ENCODE measurements at regions not wholly inside any gene's neighbourhood (a gene's known extent, or its start where the extent isn't known, plus 50 kb on each side); places are given as distances from the start of the nearest gene placed in this dataset.

DNA sequence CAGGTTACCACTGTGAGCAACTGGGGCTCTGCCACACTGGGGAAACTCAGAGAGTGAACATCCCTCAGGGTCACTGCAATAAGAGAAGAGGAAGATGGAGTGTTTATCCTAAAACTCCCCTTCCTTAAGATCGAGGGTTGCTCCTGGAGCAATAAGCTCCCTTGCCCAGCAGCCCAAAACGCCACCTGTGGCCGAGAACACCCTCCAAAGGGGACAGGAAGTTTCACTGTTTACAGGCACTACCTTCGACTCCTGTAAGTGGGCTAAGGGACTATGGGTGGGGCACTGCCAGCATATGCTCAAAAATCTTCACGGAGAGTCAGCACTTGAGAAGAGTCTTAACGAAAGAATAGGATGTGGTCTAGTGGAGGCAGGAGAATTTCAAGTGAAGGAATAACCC, 132.5 kb downstream of the FAXC start:
- intact Hi-C loops (cut with micrococcal nuclease) = no loop called here
- no TSS peak for BruUV-seq (replicated peaks)

DNA sequence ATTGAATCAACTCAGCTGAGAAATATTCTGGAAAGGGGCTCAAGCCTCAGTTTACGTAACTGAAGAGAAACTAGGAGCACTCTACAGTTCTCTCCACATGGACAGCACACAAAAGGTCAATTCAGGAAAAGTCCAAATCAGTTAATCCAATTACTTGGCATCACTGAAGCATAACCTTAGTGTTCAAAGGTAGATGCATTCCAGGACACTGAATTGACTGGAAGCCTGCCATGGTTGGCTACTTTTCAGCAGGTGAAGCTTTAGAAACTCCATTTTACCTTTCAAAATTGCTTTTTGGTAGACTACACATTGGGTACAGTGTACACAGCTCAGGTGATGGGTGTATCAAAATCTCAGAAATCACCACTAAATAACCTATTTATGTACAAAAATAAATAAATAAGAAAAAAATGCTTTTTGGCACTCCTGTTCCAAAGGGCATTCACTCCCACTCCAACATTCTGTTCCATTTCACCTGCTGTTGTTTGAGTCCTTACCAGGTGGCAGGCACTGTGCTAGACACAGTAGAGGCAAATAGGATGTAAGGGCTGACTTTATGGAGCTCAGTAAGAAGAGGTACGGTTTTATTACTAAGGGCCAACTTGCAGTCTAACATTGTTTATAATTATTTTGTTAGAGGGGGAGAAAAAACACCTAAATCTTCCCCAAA, 153.4 kb downstream of the FAXC start:
- no peak overlapping the region for H3K9ac ChIP-seq (ENCODE audit: low read length)
- no peaks in the 10 kb centered on the region for H3K27me3 ChIP-seq (ENCODE audit: insufficient read depth, low read length)
- no peak overlapping the region for H3K4me2 ChIP-seq (ENCODE audit: low read length)
- no peaks in the 10 kb centered on the region for H3K9me2 ChIP-seq (ENCODE audit: insufficient read depth)
- CTCF ChIA-PET = no interaction called here
- intact Hi-C loops (cut with micrococcal nuclease) = no loop called here
- no peaks in the 10 kb centered on the region for H3K9me3 ChIP-seq (ENCODE audit: control insufficient read depth in 1 of 2, insufficient read depth in 1 of 2, low read depth in 1 of 2, low read length in 2 of 2)
- H3K4me1 ChIP-seq (ENCODE audit: control insufficient read depth in 1 of 2, insufficient read depth in 2 of 2, low read length in 2 of 2) = no peaks in the 10 kb centered on the region
- POLR2A ChIA-PET = no interaction called here
- RAD21 ChIA-PET (ENCODE audit: low non-redundant PET in 1 of 2, low total read pairs in 2 of 2, uncharacterized antibody in 2 of 2, unreplicated experiment in 2 of 2) = no interaction called here
- DNase-seq (ENCODE audit: low read depth, low spot score) (no peak), ATAC-seq (no peak)
- H3K79me2 ChIP-seq (ENCODE audit: insufficient read depth, low read length) = no peaks in the 10 kb centered on the region
- no peak overlapping the region for H3K4me3 ChIP-seq (replicated peaks in 1 of 2; ENCODE audit: low read depth in 1 of 2, low read length in 2 of 2)
- no peaks in the 10 kb centered on the region for H4K20me1 ChIP-seq (ENCODE audit: insufficient read depth)
- H2AFZ ChIP-seq (ENCODE audit: low read depth, low read length, poor library complexity, severe bottlenecking) = no peak overlapping the region
- no TSS peak for BruUV-seq (replicated peaks)
- H3K36me3 ChIP-seq (ENCODE audit: control insufficient read depth in 1 of 2, insufficient read depth in 2 of 2, low read length in 2 of 2) = no peaks in the 10 kb centered on the region
- H3K27ac ChIP-seq (ENCODE audit: low read depth, low read length) = no peak overlapping the region
- TF ChIP-seq RAD21 (IDR thresholded peaks at IDR 0.05; ENCODE audit: low read depth) (no peak), SIN3A (IDR thresholded peaks at IDR 0.05; ENCODE audit: low read depth) (no peak), EZH2phosphoT487 (IDR thresholded peaks at IDR 0.05; ENCODE audit: borderline replicate concordance) (no peak), FOSL1 (IDR thresholded peaks at IDR 0.05; ENCODE audit: low read depth) (no peak), SP1 (IDR thresholded peaks at IDR 0.05; ENCODE audit: low read depth) (no peak), ELF1 (IDR thresholded peaks at IDR 0.05; ENCODE audit: borderline replicate concordance, low read depth) (no peak), TCF7L2 (IDR thresholded peaks at IDR 0.05; ENCODE audit: borderline replicate concordance, extremely low read depth, insufficient read depth, insufficient read length) (no peak), JUND (IDR thresholded peaks at IDR 0.05) (no peak), CBX3 (IDR thresholded peaks at IDR 0.05; ENCODE audit: low read depth) (no peak), POLR2A (IDR thresholded peaks at IDR 0.05; ENCODE audit: borderline replicate concordance, extremely low read depth, insufficient read depth, insufficient read length) (no peak), EGR1 (IDR thresholded peaks at IDR 0.05; ENCODE audit: low read depth) (no peak)
- TF ChIP-seq, protein P1, sequence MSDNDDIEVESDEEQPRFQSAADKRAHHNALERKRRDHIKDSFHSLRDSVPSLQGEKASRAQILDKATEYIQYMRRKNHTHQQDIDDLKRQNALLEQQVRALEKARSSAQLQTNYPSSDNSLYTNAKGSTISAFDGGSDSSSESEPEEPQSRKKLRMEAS (IDR thresholded peaks at IDR 0.05) = no peak
- TF ChIP-seq, protein P2, sequence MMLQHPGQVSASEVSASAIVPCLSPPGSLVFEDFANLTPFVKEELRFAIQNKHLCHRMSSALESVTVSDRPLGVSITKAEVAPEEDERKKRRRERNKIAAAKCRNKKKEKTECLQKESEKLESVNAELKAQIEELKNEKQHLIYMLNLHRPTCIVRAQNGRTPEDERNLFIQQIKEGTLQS (IDR thresholded peaks at IDR 0.05) = no peak
- TF ChIP-seq, protein P3, sequence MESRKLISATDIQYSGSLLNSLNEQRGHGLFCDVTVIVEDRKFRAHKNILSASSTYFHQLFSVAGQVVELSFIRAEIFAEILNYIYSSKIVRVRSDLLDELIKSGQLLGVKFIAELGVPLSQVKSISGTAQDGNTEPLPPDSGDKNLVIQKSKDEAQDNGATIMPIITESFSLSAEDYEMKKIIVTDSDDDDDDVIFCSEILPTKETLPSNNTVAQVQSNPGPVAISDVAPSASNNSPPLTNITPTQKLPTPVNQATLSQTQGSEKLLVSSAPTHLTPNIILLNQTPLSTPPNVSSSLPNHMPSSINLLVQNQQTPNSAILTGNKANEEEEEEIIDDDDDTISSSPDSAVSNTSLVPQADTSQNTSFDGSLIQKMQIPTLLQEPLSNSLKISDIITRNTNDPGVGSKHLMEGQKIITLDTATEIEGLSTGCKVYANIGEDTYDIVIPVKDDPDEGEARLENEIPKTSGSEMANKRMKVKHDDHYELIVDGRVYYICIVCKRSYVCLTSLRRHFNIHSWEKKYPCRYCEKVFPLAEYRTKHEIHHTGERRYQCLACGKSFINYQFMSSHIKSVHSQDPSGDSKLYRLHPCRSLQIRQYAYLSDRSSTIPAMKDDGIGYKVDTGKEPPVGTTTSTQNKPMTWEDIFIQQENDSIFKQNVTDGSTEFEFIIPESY (IDR thresholded peaks at IDR 0.05; ENCODE audit: extremely low read depth, insufficient replicate concordance, low read length) = no peak

More for the DNA sequence above, 132.5 kb downstream of the FAXC start:
- DNase-seq (ENCODE audit: low read depth, low spot score) = no peak
- ChIA-PET RAD21 (ENCODE audit: low non-redundant PET in 1 of 2, low total read pairs in 2 of 2, uncharacterized antibody in 2 of 2, unreplicated experiment in 2 of 2) (no interaction called here), CTCF (no interaction called here), POLR2A (no interaction called here)
- Histone ChIP-seq H4K20me1 (ENCODE audit: insufficient read depth) (no peaks in the 10 kb centered on the region), H3K36me3 (ENCODE audit: control insufficient read depth in 1 of 2, insufficient read depth in 2 of 2, low read length in 2 of 2) (no peaks in the 10 kb centered on the region), H3K9ac (ENCODE audit: low read length) (no peak overlapping the region), H3K9me3 (ENCODE audit: control insufficient read depth in 1 of 2, insufficient read depth in 1 of 2, low read depth in 1 of 2, low read length in 2 of 2) (no peaks in the 10 kb centered on the region), H3K4me3 (replicated peaks in 1 of 2; ENCODE audit: low read depth in 1 of 2, low read length in 2 of 2) (no peak overlapping the region), H2AFZ (ENCODE audit: low read depth, low read length, poor library complexity, severe bottlenecking) (no peak overlapping the region), H3K27me3 (ENCODE audit: insufficient read depth, low read length) (no peaks in the 10 kb centered on the region), H3K4me2 (ENCODE audit: low read length) (peak overlapping the region; percentile 33), H3K4me1 (ENCODE audit: control insufficient read depth in 1 of 2, insufficient read depth in 2 of 2, low read length in 2 of 2) (0 out of 4 replicates have a peak, but pooled peaks cover 0 to 5% of the 10 kb centered on the region in 2 experiments), H3K27ac (ENCODE audit: low read depth, low read length) (no peak overlapping the region), H3K9me2 (ENCODE audit: insufficient read depth) (no peaks in the 10 kb centered on the region), H3K79me2 (ENCODE audit: insufficient read depth, low read length) (no peaks in the 10 kb centered on the region)
- TF ChIP-seq TCF7L2 (IDR thresholded peaks at IDR 0.05; ENCODE audit: borderline replicate concordance, extremely low read depth, insufficient read depth, insufficient read length) (no peak), EZH2 (IDR thresholded peaks at IDR 0.05) (no peak)
- TF ChIP-seq, protein P4, sequence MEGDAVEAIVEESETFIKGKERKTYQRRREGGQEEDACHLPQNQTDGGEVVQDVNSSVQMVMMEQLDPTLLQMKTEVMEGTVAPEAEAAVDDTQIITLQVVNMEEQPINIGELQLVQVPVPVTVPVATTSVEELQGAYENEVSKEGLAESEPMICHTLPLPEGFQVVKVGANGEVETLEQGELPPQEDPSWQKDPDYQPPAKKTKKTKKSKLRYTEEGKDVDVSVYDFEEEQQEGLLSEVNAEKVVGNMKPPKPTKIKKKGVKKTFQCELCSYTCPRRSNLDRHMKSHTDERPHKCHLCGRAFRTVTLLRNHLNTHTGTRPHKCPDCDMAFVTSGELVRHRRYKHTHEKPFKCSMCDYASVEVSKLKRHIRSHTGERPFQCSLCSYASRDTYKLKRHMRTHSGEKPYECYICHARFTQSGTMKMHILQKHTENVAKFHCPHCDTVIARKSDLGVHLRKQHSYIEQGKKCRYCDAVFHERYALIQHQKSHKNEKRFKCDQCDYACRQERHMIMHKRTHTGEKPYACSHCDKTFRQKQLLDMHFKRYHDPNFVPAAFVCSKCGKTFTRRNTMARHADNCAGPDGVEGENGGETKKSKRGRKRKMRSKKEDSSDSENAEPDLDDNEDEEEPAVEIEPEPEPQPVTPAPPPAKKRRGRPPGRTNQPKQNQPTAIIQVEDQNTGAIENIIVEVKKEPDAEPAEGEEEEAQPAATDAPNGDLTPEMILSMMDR (IDR thresholded peaks at IDR 0.05 in 2 of 3, conservative IDR thresholded peaks at IDR 0.05 in 1 of 3; ENCODE audit: borderline replicate concordance in 1 of 3, insufficient read depth in 1 of 3, low read depth in 2 of 3, low read length in 2 of 3) = peak in 1 of 3 experiments; percentile 11; a peak in 1 of 6 replicates
- ATAC-seq = 0 out of 2 replicates have a peak, but pooled peaks have one; percentile 31

Measured in HCT116 (cell line).